SJCRH30 (cell line): ENCODE measurements at regions not wholly inside any gene's neighbourhood (a gene's known extent, or its start where the extent isn't known, plus 50 kb on each side); places are given as distances from the start of the nearest gene placed in this dataset.
A peak's percentile ranks its signal among the peaks of the same experiment; 100 is the strongest.
"Not testable (repeated sequence)": the region's sequence is repeated elsewhere in the genome, so short reads cannot be mapped to it uniquely, and the experiment has no call there.

ENCODE experiments used
- DNase-seq, 2 experiments: peaks; one replicate each; pipeline ENCODE4 v3.0.0-alpha.2; 2015 to 2020
- H3K27ac ChIP-seq: fragments of 250-450 bp; sonication (Bioruptor Pico); 2 replicates; pipeline ENCODE4 v1.5.1; 2020; ENCODE audit warnings: mild to moderate bottlenecking, moderate library complexity
- H3K27me3 ChIP-seq: fragments of 250-450 bp; sonication (Bioruptor Pico); 2 replicates; pipeline ENCODE4 v1.5.1; 2020; ENCODE audit warnings: mild to moderate bottlenecking, moderate library complexity
- H3K36me3 ChIP-seq: fragments of 250-450 bp; sonication (Bioruptor Pico); 2 replicates; pipeline ENCODE4 v1.5.1; 2020; ENCODE audit warnings: mild to moderate bottlenecking, moderate library complexity
- H3K4me1 ChIP-seq: fragments of 250-450 bp; sonication (Bioruptor Pico); 2 replicates; pipeline ENCODE4 v1.5.1; 2020; ENCODE audit warnings: mild to moderate bottlenecking, moderate library complexity
- H3K4me3 ChIP-seq: fragments of 250-450 bp; sonication (Bioruptor Pico); 2 replicates; pipeline ENCODE4 v1.5.1; 2020; ENCODE audit warnings: mild to moderate bottlenecking, moderate library complexity
- H3K9me3 ChIP-seq: fragments of 250-450 bp; sonication (Bioruptor Pico); replicated peaks from 2 replicates; pipeline ENCODE4 v1.5.1; 2020; ENCODE audit warnings: mild to moderate bottlenecking, moderate library complexity

DNA sequence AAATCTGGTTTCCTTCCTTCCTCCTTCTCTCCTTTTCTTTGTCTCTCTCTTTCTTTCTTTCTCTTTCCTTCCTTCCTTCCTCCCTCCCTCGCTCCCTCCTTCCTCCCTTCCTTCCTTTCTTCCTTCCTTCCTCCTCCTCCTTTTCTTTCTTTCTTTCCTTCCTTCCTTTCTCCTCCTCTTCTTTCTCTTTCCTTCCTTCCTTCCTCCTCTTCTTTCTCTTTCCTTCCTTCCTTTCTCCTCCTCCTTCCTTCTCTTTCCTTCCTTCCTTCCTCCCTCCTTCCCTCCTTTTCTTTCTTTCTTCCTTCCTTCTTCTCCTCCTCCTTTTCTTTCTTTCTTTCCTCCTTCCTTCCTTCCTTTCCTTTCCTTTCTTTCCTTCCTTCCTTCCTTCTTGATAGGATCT lies 61.2 kb downstream of the VIP start:
- H3K27me3 ChIP-seq, result no peaks in the 10 kb centered on the region; the same call in 1 of the 2 replicates
- H3K36me3 ChIP-seq, result no peaks in the 10 kb centered on the region
- DNase-seq, result no peak
- H3K4me3 ChIP-seq, result no peak overlapping the region
- no peaks in the 10 kb centered on the region for H3K4me1 ChIP-seq
- H3K27ac ChIP-seq, result no peak overlapping the region
- no peaks in the 10 kb centered on the region for H3K9me3 ChIP-seq

DNA sequence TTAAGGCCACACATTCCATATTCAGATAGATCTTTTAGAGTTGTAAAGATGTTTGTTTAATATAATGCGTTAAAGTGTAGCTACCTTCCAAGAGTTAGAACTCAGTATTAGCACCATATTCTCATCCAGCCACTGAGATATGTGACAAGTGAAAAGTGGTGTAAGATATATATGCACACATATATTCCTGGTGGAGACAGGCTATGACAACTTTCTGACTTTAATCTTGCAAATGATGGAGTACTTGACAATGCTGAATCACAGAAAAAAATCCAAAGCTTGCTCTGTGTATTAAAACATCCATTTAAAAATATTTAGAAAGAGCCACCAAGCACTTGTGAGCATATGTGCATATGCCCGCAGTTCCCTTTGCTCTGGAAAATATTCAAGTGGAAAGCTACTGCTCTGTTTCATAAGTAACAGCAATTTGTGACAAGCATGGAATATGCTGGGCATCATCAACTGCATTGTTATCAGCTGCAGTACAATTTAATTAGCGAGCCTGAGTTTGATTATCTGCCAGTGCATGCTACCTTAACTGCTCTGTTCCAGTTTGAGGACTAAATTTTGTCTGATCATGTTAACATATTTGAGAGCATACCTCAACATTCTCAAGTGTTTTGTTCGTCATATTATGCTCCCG lies 64.8 kb downstream of the VIP start:
- Histone ChIP-seq H3K4me1 (no peaks in the 10 kb centered on the region), H3K27ac (no peak overlapping the region), H3K36me3 (no peaks in the 10 kb centered on the region), H3K27me3 (no peaks in the 10 kb centered on the region; the same call in 1 of the 2 replicates), H3K4me3 (no peak overlapping the region), H3K9me3 (no peaks in the 10 kb centered on the region)
- DNase-seq, result no peak

DNA sequence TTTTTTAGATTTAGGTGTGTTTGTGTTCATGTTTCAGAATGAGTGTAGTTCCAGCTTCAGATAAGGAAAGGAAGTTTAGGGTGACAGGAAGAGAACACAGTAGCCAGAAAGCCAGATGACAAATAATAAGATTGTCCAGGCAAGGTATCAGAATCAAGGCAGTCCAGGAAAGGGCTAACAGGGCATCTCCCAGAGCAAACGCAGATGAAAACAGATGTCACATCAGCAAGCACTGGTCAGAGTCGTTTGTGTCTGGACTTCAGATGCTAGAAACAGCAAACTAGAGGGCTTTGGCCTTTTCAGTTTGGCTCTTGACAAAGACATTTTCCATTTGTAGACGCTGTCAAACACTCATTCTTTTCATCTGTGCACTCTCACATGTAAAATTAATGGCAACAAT lies 65.5 kb downstream of the VIP start:
- Histone ChIP-seq H3K36me3 (no peaks in the 10 kb centered on the region), H3K4me3 (no peak overlapping the region), H3K27me3 (no peaks in the 10 kb centered on the region; the same call in 1 of the 2 replicates), H3K27ac (no peak overlapping the region), H3K4me1 (no peaks in the 10 kb centered on the region), H3K9me3 (no peaks in the 10 kb centered on the region)
- no peak for DNase-seq

DNA sequence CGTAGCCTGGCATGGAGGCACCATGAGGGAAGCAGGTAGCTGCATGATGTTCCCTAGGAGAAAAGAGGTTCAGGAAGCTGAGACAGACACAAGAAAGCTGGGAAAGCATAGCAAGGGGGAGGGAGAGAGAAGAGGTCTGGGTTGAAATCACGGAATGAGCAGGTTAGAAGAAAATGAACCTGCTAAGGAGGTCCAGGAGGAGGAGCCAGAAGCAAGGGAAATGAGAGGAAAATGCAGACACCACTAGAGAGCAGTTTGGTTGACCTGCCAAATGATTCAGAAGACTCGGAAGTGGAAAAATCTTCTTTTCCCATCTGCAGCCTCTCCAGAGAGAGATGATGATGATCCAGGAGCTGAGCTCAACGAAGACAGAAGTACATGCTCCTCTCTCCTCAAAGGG lies 70.9 kb downstream of the VIP start:
- no peaks in the 10 kb centered on the region for H3K36me3 ChIP-seq
- no peaks in the 10 kb centered on the region for H3K9me3 ChIP-seq
- no peaks in the 10 kb centered on the region for H3K27me3 ChIP-seq
- H3K4me3 ChIP-seq, result no peak overlapping the region
- no peak overlapping the region for H3K27ac ChIP-seq
- no peak for DNase-seq
- no peaks in the 10 kb centered on the region for H3K4me1 ChIP-seq

DNA sequence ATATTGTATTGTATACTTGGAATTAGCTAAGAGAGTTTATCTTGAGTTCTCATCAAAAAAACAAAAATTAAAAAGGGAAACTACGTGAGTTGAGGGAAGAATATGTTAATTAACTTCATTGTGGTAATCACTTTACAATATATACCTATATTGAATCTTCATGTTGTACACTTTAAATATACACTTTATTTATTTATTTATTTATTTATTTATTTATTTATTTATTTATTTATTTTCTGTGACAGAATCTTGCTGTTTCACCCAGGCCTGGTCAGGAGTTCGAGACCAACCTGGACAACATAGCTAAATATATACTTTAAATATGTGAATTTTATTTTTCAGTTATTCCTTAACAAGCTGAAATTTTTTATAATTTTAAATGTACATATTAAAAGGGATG lies 74.1 kb downstream of the VIP start:
- no peak for DNase-seq

DNA sequence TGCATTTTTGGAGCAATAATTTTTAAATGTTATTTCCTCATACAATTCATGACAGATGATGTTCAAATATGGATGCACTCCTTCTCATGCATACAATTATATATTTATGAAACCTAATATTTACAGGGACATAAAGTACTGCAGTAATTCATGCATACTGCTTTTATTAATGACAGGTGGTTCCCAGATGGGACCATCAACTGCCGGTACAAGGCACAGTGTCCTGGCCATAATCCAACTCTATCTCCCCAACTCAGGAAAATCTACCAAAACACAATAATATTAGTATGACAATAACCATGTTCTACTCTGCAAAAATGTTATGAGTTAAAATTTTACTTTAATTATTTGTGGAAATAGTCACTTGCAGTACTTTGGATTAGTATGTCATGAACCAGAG lies 77.8 kb downstream of the VIP start:
- H3K27me3 ChIP-seq, result no peaks in the 10 kb centered on the region
- H3K27ac ChIP-seq, result no peak overlapping the region
- no peaks in the 10 kb centered on the region for H3K36me3 ChIP-seq
- no peak for DNase-seq
- H3K4me3 ChIP-seq, result no peak overlapping the region
- no peaks in the 10 kb centered on the region for H3K4me1 ChIP-seq
- H3K9me3 ChIP-seq, result no peaks in the 10 kb centered on the region

More for the DNA sequence above, 74.1 kb downstream of the VIP start:
- H3K27ac ChIP-seq, result no peak overlapping the region
- no peaks in the 10 kb centered on the region for H3K27me3 ChIP-seq
- H3K4me1 ChIP-seq, result no peaks in the 10 kb centered on the region
- H3K36me3 ChIP-seq, result no peaks in the 10 kb centered on the region
- no peaks in the 10 kb centered on the region for H3K9me3 ChIP-seq
- no peak overlapping the region for H3K4me3 ChIP-seq

DNA sequence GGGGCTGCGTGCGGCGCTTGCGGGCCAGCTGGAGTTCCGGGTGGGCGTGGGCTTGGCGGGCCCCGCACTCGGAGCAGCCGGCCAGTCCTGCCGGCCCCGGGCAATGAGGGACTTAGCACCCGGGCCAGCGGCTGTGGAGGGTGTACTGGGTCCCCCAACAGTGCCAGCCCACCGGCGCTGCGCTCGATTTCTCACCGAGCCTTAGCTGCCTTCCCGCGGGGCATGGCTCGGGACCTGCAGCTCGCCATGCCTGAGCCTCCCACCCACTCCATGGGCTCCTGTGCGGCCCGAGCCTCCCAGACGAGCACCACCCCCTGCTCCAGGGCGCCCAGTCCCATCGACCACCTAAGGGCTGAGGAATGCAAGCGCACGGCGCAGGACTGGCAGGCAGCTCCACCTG lies 83.8 kb downstream of the VIP start:
- H3K9me3 ChIP-seq, H3K36me3 ChIP-seq, H3K4me3 ChIP-seq, DNase-seq, H3K27ac ChIP-seq, H3K27me3 ChIP-seq, H3K4me1 ChIP-seq: not testable (repeated sequence)

DNA sequence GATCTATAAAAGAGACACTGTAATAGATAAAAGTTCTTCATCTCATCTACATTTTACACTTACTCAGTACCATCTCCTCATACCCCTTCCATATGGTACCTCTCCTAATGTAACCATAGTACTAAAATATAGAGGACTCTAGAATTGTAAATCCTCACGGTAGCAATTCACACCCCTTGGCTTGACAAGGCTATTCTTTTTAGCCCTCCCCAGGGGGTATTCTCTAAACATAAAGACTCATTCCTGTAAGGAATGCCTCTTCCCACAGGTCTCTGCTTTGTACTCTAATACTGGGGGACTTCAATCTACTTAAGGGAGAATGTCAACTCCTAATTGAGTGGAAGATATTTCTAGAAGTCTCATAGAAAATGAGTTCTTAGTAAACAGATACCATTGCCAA lies 85.9 kb downstream of the VIP start:
- Histone ChIP-seq H3K27me3 (no peaks in the 10 kb centered on the region), H3K36me3 (no peaks in the 10 kb centered on the region), H3K4me3 (no peak overlapping the region), H3K4me1 (no peaks in the 10 kb centered on the region), H3K27ac (no peak overlapping the region), H3K9me3 (no peaks in the 10 kb centered on the region)
- no peak for DNase-seq

DNA sequence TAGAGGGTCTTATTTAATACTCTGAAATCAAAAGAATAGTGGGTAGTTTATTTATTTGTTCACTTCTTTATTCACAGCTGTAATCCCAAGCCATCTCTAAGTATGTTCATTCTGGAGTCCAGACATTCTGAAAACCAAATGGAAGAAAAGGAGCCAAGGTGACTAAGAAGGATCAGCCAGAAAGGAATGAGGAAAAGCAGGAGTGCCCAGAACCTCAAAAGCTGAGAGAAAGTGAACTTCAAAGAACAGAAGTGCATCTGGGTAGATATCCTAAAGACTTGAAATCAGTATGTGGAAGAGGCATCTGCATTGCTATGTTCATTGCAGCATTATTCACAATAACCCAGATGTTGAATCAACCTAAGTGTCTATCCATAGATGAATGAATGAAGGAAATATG lies 94.8 kb downstream of the VIP start:
- H3K36me3 ChIP-seq, result no peaks in the 10 kb centered on the region
- DNase-seq, result no peak
- H3K4me3 ChIP-seq, result no peak overlapping the region
- no peaks in the 10 kb centered on the region for H3K4me1 ChIP-seq
- no peaks in the 10 kb centered on the region for H3K9me3 ChIP-seq
- no peaks in the 10 kb centered on the region for H3K27me3 ChIP-seq
- H3K27ac ChIP-seq, result no peak overlapping the region

DNA sequence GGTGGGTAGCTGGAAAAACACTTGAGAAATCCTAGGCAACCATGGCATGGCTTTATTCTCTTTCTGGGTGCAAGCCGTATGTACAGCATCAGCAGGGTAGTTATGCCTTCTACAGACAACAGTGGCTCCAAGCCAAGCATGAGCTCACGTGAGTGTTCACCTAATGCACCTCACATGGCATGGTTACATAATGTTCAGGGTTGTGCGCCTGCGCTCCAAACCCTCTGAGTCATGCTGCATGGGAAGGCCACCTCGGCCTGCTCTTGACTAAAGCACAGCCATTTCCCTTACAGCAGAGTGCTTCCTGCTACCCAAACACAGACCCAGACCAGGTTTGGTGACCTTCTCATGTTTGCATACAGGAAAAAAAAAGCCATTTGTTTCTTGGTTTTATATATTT lies 96.2 kb downstream of the VIP start:
- Histone ChIP-seq H3K36me3 (no peaks in the 10 kb centered on the region), H3K27ac (no peak overlapping the region), H3K27me3 (no peaks in the 10 kb centered on the region), H3K9me3 (no peaks in the 10 kb centered on the region), H3K4me3 (no peak overlapping the region), H3K4me1 (no peaks in the 10 kb centered on the region)
- peak in 1 of 2 experiments; percentile 3 for DNase-seq

DNA sequence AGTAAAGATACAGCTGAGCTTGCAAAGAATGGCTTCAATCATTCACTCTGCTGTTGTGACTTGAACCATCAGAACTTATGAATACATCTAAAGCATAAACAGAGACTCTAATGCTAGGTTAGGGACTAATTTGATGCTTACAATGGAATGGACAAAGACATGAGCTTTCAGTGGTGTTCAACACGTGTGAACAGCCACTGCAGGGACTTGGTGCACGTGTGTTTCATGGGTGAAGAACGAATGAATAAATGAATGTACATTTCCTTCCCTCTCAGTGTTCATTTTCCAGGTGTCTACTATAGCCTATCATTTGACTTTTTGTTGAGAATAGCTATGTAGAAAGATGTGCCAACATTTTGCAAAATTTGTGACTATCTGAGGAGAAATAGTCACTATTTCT lies 98.3 kb downstream of the VIP start:
- no peaks in the 10 kb centered on the region for H3K9me3 ChIP-seq
- no peak overlapping the region for H3K4me3 ChIP-seq
- no peaks in the 10 kb centered on the region for H3K36me3 ChIP-seq
- H3K27me3 ChIP-seq, result no peaks in the 10 kb centered on the region
- H3K27ac ChIP-seq, result no peak overlapping the region
- no peaks in the 10 kb centered on the region for H3K4me1 ChIP-seq
- DNase-seq, result no peak

DNA sequence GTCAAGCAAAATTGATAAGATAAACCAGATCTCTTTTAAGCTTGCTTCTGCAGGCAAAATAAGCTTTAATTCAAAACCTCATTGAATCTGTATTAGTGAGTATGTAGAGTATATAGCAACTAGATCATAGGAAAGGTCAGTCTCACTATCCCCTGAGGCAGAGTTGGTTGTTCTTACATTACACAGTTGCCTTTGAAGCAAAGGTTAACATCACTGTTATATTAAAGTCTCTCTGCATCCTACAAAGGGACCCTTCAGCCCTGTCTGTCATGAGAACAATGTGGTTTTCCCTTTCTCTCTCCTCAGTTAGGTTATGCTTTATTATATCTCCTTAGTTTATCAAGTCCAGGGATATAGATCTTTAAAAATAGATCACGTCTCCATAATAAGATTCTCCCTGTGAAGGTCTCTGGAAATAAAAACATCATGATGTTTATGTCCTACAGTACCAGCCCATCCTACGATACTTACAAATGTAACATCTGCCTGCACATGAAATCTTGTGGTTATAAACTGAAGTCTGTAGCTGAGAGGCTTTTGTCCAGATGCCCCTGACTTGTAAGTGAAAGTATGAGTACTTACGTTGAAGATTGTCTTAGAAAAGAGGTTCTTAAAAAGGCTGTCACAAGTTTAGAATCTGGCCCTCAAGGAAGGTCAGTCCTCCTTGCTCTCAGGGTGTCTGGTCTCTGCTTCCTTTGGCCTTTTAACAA lies 103.6 kb downstream of the VIP start:
- Histone ChIP-seq H3K27me3 (no peaks in the 10 kb centered on the region), H3K9me3 (no peaks in the 10 kb centered on the region), H3K4me3 (no peak overlapping the region), H3K27ac (no peak overlapping the region), H3K36me3 (no peaks in the 10 kb centered on the region), H3K4me1 (no peaks in the 10 kb centered on the region)
- DNase-seq, result no peak

DNA sequence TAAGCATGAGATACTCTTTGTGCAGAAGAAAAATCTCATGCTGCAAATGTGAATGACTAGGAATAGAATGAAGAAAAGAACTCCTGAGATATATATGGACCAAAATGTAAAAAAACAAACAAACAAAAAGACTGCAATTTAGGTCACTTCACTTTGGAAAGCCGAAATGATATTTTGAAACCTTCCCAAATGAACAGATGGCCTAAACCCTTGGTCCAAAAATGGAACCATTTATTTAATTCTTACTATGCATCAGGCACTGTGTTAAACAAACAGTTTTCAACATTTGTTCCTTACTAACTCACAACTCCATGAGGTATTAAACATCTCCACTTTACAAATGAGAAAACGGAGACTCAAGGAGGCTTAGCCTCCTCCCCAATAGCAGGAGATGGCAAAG lies 107.5 kb downstream of the VIP start:
- no peaks in the 10 kb centered on the region for H3K4me1 ChIP-seq
- no peak overlapping the region for H3K4me3 ChIP-seq
- no peaks in the 10 kb centered on the region for H3K9me3 ChIP-seq
- no peak for DNase-seq
- no peaks in the 10 kb centered on the region for H3K27me3 ChIP-seq
- no peak overlapping the region for H3K27ac ChIP-seq
- no peaks in the 10 kb centered on the region for H3K36me3 ChIP-seq

DNA sequence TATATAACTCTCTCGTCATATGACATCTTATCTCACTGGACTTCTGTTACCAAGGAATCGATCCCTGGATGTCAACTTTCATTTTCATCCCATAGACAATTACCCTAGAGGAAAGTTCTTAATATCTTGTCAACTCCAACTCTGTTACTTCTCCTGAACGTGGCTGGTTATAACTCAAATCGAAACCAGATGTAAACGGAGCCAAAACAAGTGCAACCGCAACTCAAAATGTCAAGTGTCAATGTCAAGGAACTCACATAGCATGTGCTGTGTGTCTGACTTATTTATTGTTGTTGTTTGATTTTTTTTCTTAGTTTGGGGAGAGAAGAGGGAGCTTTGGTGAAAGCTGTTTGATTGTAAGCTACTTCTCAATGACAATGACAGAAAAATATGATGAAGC lies 108.6 kb downstream of the VIP start:
- no peak overlapping the region for H3K27ac ChIP-seq
- no peak overlapping the region for H3K4me3 ChIP-seq
- no peak for DNase-seq
- H3K36me3 ChIP-seq, result no peaks in the 10 kb centered on the region
- no peaks in the 10 kb centered on the region for H3K4me1 ChIP-seq
- H3K9me3 ChIP-seq, result no peaks in the 10 kb centered on the region
- no peaks in the 10 kb centered on the region for H3K27me3 ChIP-seq

DNA sequence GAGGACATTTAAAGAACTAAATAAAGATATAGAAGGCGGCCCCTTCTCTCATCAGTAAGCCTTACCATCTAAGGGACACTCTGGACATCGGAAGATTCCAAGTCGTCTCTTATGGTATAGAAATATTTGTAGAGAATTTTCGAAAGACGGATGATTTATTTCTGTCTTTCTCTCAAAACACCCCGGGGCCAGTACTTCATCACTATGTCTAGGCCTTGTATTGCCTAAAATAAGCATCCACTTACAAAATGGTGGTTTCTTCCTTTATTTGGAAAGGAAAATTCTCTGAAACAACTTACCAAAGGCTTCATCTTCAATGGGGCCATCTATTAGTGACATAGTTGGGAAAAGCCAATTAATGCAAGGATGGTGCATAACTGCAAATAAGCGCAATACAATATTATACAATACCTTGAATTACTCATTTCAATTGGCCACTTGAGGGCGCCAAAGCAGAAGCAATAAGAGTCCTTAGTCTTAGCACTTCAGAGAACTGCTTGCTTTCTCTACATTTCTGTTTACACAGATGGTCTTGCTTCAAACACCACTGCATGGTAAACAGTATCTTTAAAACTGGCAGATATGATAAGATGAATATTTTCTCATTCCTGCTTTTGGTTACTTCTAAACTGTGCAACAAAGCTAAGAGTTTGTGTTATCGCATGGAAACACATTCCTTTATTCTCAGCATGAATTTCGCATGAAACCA lies 113.2 kb downstream of the VIP start:
- DNase-seq, result peak; percentile 55 to 83
- Histone ChIP-seq H3K9me3 (no peaks in the 10 kb centered on the region), H3K27ac (no peak overlapping the region), H3K4me3 (no peak overlapping the region), H3K36me3 (no peaks in the 10 kb centered on the region), H3K4me1 (no peaks in the 10 kb centered on the region), H3K27me3 (no peaks in the 10 kb centered on the region)
